IMR-90 (cell line): ENCODE measurements at regions not wholly inside any gene's neighbourhood (a gene's known extent, or its start where the extent isn't known, plus 50 kb on each side); places are given as distances from the start of the nearest gene placed in this dataset.
A peak's percentile ranks its signal among the peaks of the same experiment; 100 is the strongest.

Experiments used
- ATAC-seq: fragments of 200-7000 bp; cut with Tn5 transposase; 2 replicates; pipeline ENCODE4 v1.9.1; 2020; ENCODE audit warnings: low read depth, mild to moderate bottlenecking, moderate library complexity
- BruUV-seq: library from RNA; stranded (reverse); fragments of 400-500 nt; replicated peaks from 2 replicates; lab custom pipeline; 2021; lab: Mats Ljungman, UMichigan
- CTCF ChIA-PET: fragments of 300-600 bp; formaldehyde crosslinking; extraction: SDS; loops from one replicate; lab custom pipeline; 2021; ENCODE audit warnings: antibody characterized with exemption; lab: Yijun Ruan, JAX
- POLR2A ChIA-PET: fragments of 300-600 bp; sonication (Branson Sonifier 250); formaldehyde crosslinking; loops from one replicate; lab custom pipeline; 2022; ENCODE audit warnings: antibody characterized with exemption; ENCODE audit not compliant: unreplicated experiment; lab: Charles Lee
- DNase-seq: peaks from one replicate; pipeline ENCODE4 v3.0.0; 2013
- H2AFZ ChIP-seq: replicated peaks from 2 replicates; pipeline ENCODE3; 2013; ENCODE audit warnings: low read length, mild to moderate bottlenecking; ENCODE audit not compliant: poor library complexity
- H2AK5ac ChIP-seq: 2 replicates; pipeline ENCODE4 v1.6.1; 2013; ENCODE audit warnings: low read depth, low read length, inconsistent platforms
- H2AK9ac ChIP-seq: replicated peaks from 2 replicates; pipeline ENCODE3; 2013; ENCODE audit warnings: mild to moderate bottlenecking, low read depth, low read length, moderate library complexity; ENCODE audit not compliant: poor library complexity
- H2BK120ac ChIP-seq: 2 replicates; pipeline ENCODE4 v1.6.1; 2013; ENCODE audit warnings: low read depth, low read length, inconsistent platforms
- H2BK15ac ChIP-seq: 3 replicates; pipeline ENCODE4 v1.6.1; 2013; ENCODE audit warnings: low read depth, low read length, inconsistent platforms
- H2BK20ac ChIP-seq: 2 replicates; pipeline ENCODE4 v1.6.1; 2013; ENCODE audit warnings: low read depth, mild to moderate bottlenecking, inconsistent platforms, low read length, moderate library complexity
- H2BK5ac ChIP-seq: 2 replicates; pipeline ENCODE4 v1.6.1; 2013; ENCODE audit warnings: mild to moderate bottlenecking, low read depth, low read length, inconsistent platforms; ENCODE audit not compliant: poor library complexity, severe bottlenecking
- H3K14ac ChIP-seq: replicated peaks from 2 replicates; pipeline ENCODE4 v1.6.1; 2013; ENCODE audit warnings: low read depth, low read length, inconsistent platforms
- H3K18ac ChIP-seq: 2 replicates; pipeline ENCODE4 v1.6.1; 2013; ENCODE audit warnings: low read depth, low read length, control low read depth
- H3K23ac ChIP-seq: 2 replicates; pipeline ENCODE4 v1.6.1; 2013; ENCODE audit warnings: low read depth, low read length, inconsistent platforms
- H3K27ac ChIP-seq: 2 replicates; pipeline ENCODE4 v1.5.1; 2013; ENCODE audit warnings: mild to moderate bottlenecking, control low read depth, low read length; ENCODE audit not compliant: insufficient read depth
- H3K27me3 ChIP-seq: 2 replicates; pipeline ENCODE4 v1.6.1; 2013; ENCODE audit warnings: low read length; ENCODE audit not compliant: control insufficient read depth, insufficient read depth
- H3K36me3 ChIP-seq: 2 replicates; pipeline ENCODE4 v1.6.1; 2013; ENCODE audit warnings: low read length, mixed read lengths; ENCODE audit not compliant: control insufficient read depth, insufficient read depth
- H3K4ac ChIP-seq: 2 replicates; pipeline ENCODE4 v1.6.1; 2013; ENCODE audit warnings: low read depth, low read length, inconsistent platforms
- H3K4me1 ChIP-seq: 2 replicates; pipeline ENCODE4 v1.6.1; 2013; ENCODE audit warnings: low read length, mixed read lengths; ENCODE audit not compliant: control insufficient read depth, insufficient read depth
- H3K4me2 ChIP-seq: 2 replicates; pipeline ENCODE4 v1.6.1; 2013; ENCODE audit warnings: low read depth, mild to moderate bottlenecking, control low read depth, low read length, moderate library complexity
- H3K4me3 ChIP-seq: 2 replicates; pipeline ENCODE4 v1.5.1; 2013; ENCODE audit warnings: low read depth, mild to moderate bottlenecking, control low read depth, low read length, moderate library complexity; ENCODE audit not compliant: insufficient read depth
- H3K56ac ChIP-seq: 2 replicates; pipeline ENCODE4 v1.6.1; 2013; ENCODE audit warnings: low read length, inconsistent platforms; ENCODE audit not compliant: insufficient read depth; ENCODE audit errors: extremely low read depth
- H3K79me1 ChIP-seq, 2 experiments: 2 replicates each; pipeline ENCODE4 v1.6.1; 2013; ENCODE audit warnings: low read length in 2 of 2, inconsistent platforms in 1 of 2, low read depth in 1 of 2
- H3K9ac ChIP-seq: 2 replicates; pipeline ENCODE4 v1.6.1; 2013; ENCODE audit warnings: low read depth, low read length, control low read depth
- H3K9me1 ChIP-seq: 2 replicates; pipeline ENCODE4 v1.6.1; 2013; ENCODE audit warnings: low read length, inconsistent platforms; ENCODE audit not compliant: insufficient read depth
- H3K9me3 ChIP-seq: 2 replicates; pipeline ENCODE4 v1.6.1; 2013; ENCODE audit warnings: low read length; ENCODE audit not compliant: control insufficient read depth, insufficient read depth
- H4K20me1 ChIP-seq: 2 replicates; pipeline ENCODE4 v1.6.1; 2013; ENCODE audit warnings: low read length, inconsistent platforms; ENCODE audit not compliant: insufficient read depth
- H4K5ac ChIP-seq: 2 replicates; pipeline ENCODE4 v1.6.1; 2013; ENCODE audit warnings: mild to moderate bottlenecking, low read depth, low read length, control low read depth
- H4K8ac ChIP-seq, 2 experiments: 2 replicates each; pipeline ENCODE4 v1.6.1; 2013; ENCODE audit warnings: low read depth in 2 of 2, low read length in 2 of 2, control low read depth in 1 of 2, inconsistent platforms in 1 of 2
- H4K91ac ChIP-seq: 2 replicates; pipeline ENCODE4 v1.6.1; 2013; ENCODE audit warnings: low read depth, low read length, inconsistent platforms; ENCODE audit not compliant: insufficient read depth
- CEBPB ChIP-seq: IDR thresholded peaks from 2 replicates; pipeline ENCODE4 v1.6.1; 2012; ENCODE audit warnings: low read depth, low read length, improper control_type of control experiment
- MAFK ChIP-seq: IDR thresholded peaks from 2 replicates; pipeline ENCODE4 v1.6.1; 2012; ENCODE audit warnings: low read depth, low read length, improper control_type of control experiment
- RAD21 ChIP-seq: IDR thresholded peaks from 2 replicates; pipeline ENCODE4 v1.6.1; 2012; ENCODE audit warnings: low read length, improper control_type of control experiment
- SMC3 ChIP-seq: fragments of 150-350 bp; IDR thresholded peaks from 2 replicates; pipeline ENCODE4 v1.6.1; 2016; ENCODE audit warnings: low read depth, mild to moderate bottlenecking, antibody characterized with exemption, low read length, moderate library complexity
- WGBS, 2 experiments: methylation state at CpG; one replicate each; pipeline versions ENCODE4 v1.1.5 to v1.1.7; 2013; ENCODE audit warnings: missing lambda C conversion rate in 2 of 2; ENCODE audit not compliant: insufficient read length in 1 of 2; ENCODE audit errors: extremely low coverage in 2 of 2; 5-methylcytosine and 5-hydroxymethylcytosine counted together
- dilution Hi-C: fragments of 300-500 bp; cut with HindIII; formaldehyde crosslinking; loops from one replicate; pipeline ENCODE4 v1.14.3; 2018; ENCODE audit warnings: low sequenced_read_pairs; ENCODE audit not compliant: unreplicated experiment
- in situ Hi-C: fragments of 300-500 bp; cut with MboI; formaldehyde crosslinking; loops from 3 replicates; pipeline ENCODE4 v1.14.3; 2019; ENCODE audit warnings: low sequenced_read_pairs, inconsistent platforms, mixed read lengths
- intact Hi-C: fragments of 100-400 bp; cut with micrococcal nuclease; formaldehyde crosslinking; loops from 2 replicates; pipeline ENCODE4 v1.10.0; 2022

DNA sequence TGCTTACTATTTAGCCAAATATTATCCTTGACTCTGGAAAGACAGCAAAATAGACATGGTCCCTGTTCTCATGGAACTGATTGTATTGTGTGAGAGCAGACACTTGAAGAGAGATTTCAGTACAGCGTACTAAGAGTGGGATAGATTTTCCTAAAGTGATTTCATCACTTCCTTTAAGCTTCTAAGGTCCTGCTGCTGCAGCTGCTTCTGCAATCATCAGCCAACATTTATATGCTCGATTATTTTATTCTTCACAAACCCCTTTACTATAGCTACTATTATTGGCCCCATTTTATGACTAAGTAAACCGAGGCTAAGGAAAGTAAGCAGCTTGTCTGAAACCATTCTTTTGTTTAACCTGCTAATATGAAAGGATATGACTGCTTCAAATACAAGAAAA, 137.7 kb downstream of the SPATA31D1 start:
- Histone ChIP-seq H3K79me1 (no peaks in the 10 kb centered on the region), H2AK5ac (no peak overlapping the region), H4K8ac (no peak overlapping the region), H3K9me3 (no peaks in the 10 kb centered on the region), H3K4ac (no peak overlapping the region), H4K20me1 (no peaks in the 10 kb centered on the region), H3K18ac (no peak overlapping the region; the same call in 1 of the 2 replicates), H2AFZ (no peak overlapping the region), H3K9me1 (no peaks in the 10 kb centered on the region), H3K23ac (no peak overlapping the region), H4K5ac (no peak overlapping the region), H2BK15ac (no peak overlapping the region), H3K56ac (no peak overlapping the region), H2BK5ac (no peak overlapping the region), H3K14ac (no peak overlapping the region), H2BK120ac (no peak overlapping the region), H3K4me3 (no peak overlapping the region), H3K27me3 (no peaks in the 10 kb centered on the region), H2AK9ac (no peak overlapping the region), H3K9ac (no peak overlapping the region), H2BK20ac (no peak overlapping the region), H3K27ac (no peak overlapping the region), H3K4me1 (no peaks in the 10 kb centered on the region), H3K4me2 (no peak overlapping the region), H4K91ac (no peak overlapping the region), H3K36me3 (no peaks in the 10 kb centered on the region)
- ChIA-PET CTCF (no interaction called here), POLR2A (no interaction called here)
- ATAC-seq (no peak), DNase-seq (no peak)
- in situ Hi-C loops (no loop called here), dilution Hi-C loops (no loop called here), intact Hi-C loops (no loop called here)
- no CpG with 5 or more reads among the region's 3 CpGs for WGBS, 2 experiments
- TF ChIP-seq MAFK (no peak), RAD21 (no peak), CEBPB (peak; percentile 20; the same call in 1 of the 2 replicates), SMC3 (no peak)
- no TSS peak for BruUV-seq
